Muscle of leg (tissue), 3 donors: ENCODE measurements at regions not wholly inside any gene's neighbourhood (a gene's known extent, or its start where the extent isn't known, plus 50 kb on each side); places are given as distances from the start of the nearest gene placed in this dataset.

Source experiments
- DNase-seq: peaks from one replicate; pipeline ENCODE4 v3.0.0; 2013
- H3K27ac ChIP-seq: one replicate; pipeline ENCODE4 v1.5.1; 2013; ENCODE audit warnings: mild to moderate bottlenecking, low read length, control low read depth
- H3K27me3 ChIP-seq: one replicate; pipeline ENCODE4 v1.6.1; 2013; ENCODE audit warnings: low read length; ENCODE audit not compliant: control insufficient read depth, insufficient read depth
- H3K36me3 ChIP-seq: one replicate; pipeline ENCODE4 v1.6.1; 2013; ENCODE audit warnings: low read length; ENCODE audit not compliant: control insufficient read depth, insufficient read depth
- H3K4me1 ChIP-seq: one replicate; pipeline ENCODE4 v1.6.1; 2013; ENCODE audit warnings: low read length; ENCODE audit not compliant: control insufficient read depth, insufficient read depth
- H3K4me3 ChIP-seq: one replicate; pipeline ENCODE4 v1.5.1; 2013; ENCODE audit warnings: low read length, control low read depth
- H3K9me3 ChIP-seq: replicated peaks from 2 replicates; pipeline ENCODE4 v1.6.1; 2013; ENCODE audit warnings: low read depth, low read length; ENCODE audit not compliant: control insufficient read depth
- WGBS: methylation state at CpG from one replicate; pipeline ENCODE4 v1.1.5; 2013; ENCODE audit warnings: missing lambda C conversion rate; ENCODE audit not compliant: insufficient coverage; 5-methylcytosine and 5-hydroxymethylcytosine counted together

GRCh38 chr1:198809247-198809646 is 170.4 kb downstream of the PTPRC start:
- Histone ChIP-seq H3K4me3 (no peak overlapping the region), H3K27ac (no peak overlapping the region), H3K27me3 (no peaks in the 10 kb centered on the region), H3K9me3 (peaks cover 4% of the 10 kb centered on the region), H3K4me1 (no peaks in the 10 kb centered on the region), H3K36me3 (peaks cover 2% of the 10 kb centered on the region)
- no CpG with 5 or more reads among the region's 1 CpG for WGBS
- peak; percentile 40 for DNase-seq

- Histone ChIP-seq H3K4me3 (no peak overlapping the region), H3K9me3 (peaks cover 8% of the 10 kb centered on the region), H3K4me1 (no peaks in the 10 kb centered on the region), H3K27me3 (no peaks in the 10 kb centered on the region), H3K36me3 (peaks cover 2% of the 10 kb centered on the region), H3K27ac (no peak overlapping the region)
- 18% methylated on average over 3 of the region's 3 CpGs for WGBS
- no peak for DNase-seq
Observed at GRCh38 chr1:198811449-198811848, 172.6 kb downstream of the PTPRC start.

- Histone ChIP-seq H3K9me3 (no peaks in the 10 kb centered on the region), H3K4me1 (no peaks in the 10 kb centered on the region), H3K4me3 (no peak overlapping the region), H3K36me3 (peaks cover 2% of the 10 kb centered on the region), H3K27ac (no peak overlapping the region), H3K27me3 (no peaks in the 10 kb centered on the region)
- WGBS = no CpG with 5 or more reads among the region's 1 CpG
- DNase-seq = no peak
Observed at GRCh38 chr1:198823626-198824025, 184.8 kb downstream of the PTPRC start.

- Histone ChIP-seq H3K27ac (no peak overlapping the region), H3K4me1 (no peaks in the 10 kb centered on the region), H3K27me3 (no peaks in the 10 kb centered on the region), H3K9me3 (no peaks in the 10 kb centered on the region), H3K36me3 (peaks cover 2% of the 10 kb centered on the region), H3K4me3 (no peak overlapping the region)
- no CpG with 5 or more reads among the region's 1 CpG for WGBS
- DNase-seq = no peak
Observed at GRCh38 chr1:198825254-198825653, 186.4 kb downstream of the PTPRC start.

GRCh38 chr1:198829356-198829755 is 190.5 kb downstream of the PTPRC start:
- Histone ChIP-seq H3K9me3 (no peaks in the 10 kb centered on the region), H3K27me3 (no peaks in the 10 kb centered on the region), H3K36me3 (peaks cover 6% of the 10 kb centered on the region), H3K27ac (no peak overlapping the region), H3K4me3 (no peak overlapping the region), H3K4me1 (no peaks in the 10 kb centered on the region)
- DNase-seq = no peak
- WGBS = 82% methylated on average over 2 of the region's 2 CpGs

- no peaks in the 10 kb centered on the region for H3K9me3 ChIP-seq
- WGBS = no CpG with 5 or more reads among the region's 1 CpG
- H3K27ac ChIP-seq = no peak overlapping the region
- H3K4me1 ChIP-seq = no peaks in the 10 kb centered on the region
- no peak overlapping the region for H3K4me3 ChIP-seq
- H3K27me3 ChIP-seq = no peaks in the 10 kb centered on the region
- DNase-seq = no peak
- H3K36me3 ChIP-seq = peaks cover 6% of the 10 kb centered on the region
Observed at GRCh38 chr1:198829944-198830343, 191.1 kb downstream of the PTPRC start.

- peaks cover 6% of the 10 kb centered on the region for H3K36me3 ChIP-seq
- no peak overlapping the region for H3K27ac ChIP-seq
- no peak for DNase-seq
- 100% methylated on average over 6 of the region's 6 CpGs for WGBS
- no peaks in the 10 kb centered on the region for H3K9me3 ChIP-seq
- H3K4me3 ChIP-seq = no peak overlapping the region
- no peaks in the 10 kb centered on the region for H3K27me3 ChIP-seq
- H3K4me1 ChIP-seq = no peaks in the 10 kb centered on the region
Observed at GRCh38 chr1:198830412-198830811, 191.6 kb downstream of the PTPRC start.

GRCh38 chr1:198833706-198834503 is 195.1 kb downstream of the PTPRC start:
- Histone ChIP-seq H3K27me3 (no peaks in the 10 kb centered on the region), H3K9me3 (no peaks in the 10 kb centered on the region), H3K27ac (no peak overlapping the region), H3K4me3 (no peak overlapping the region), H3K36me3 (peaks cover 4% of the 10 kb centered on the region), H3K4me1 (no peaks in the 10 kb centered on the region)
- no CpG with 5 or more reads among the region's 6 CpGs for WGBS
- no peak for DNase-seq

- H3K4me3 ChIP-seq = no peak overlapping the region
- H3K27me3 ChIP-seq = no peaks in the 10 kb centered on the region
- no peak overlapping the region for H3K27ac ChIP-seq
- 71% methylated on average over 5 of the region's 6 CpGs for WGBS
- H3K4me1 ChIP-seq = no peaks in the 10 kb centered on the region
- DNase-seq = no peak
- no peaks in the 10 kb centered on the region for H3K36me3 ChIP-seq
- H3K9me3 ChIP-seq = no peaks in the 10 kb centered on the region
Observed at GRCh38 chr1:198837278-198838021, 198.6 kb downstream of the PTPRC start.

GRCh38 chr1:198838022-198838342 is 199.1 kb downstream of the PTPRC start:
- no peak for DNase-seq
- Histone ChIP-seq H3K27ac (no peak overlapping the region), H3K27me3 (no peaks in the 10 kb centered on the region), H3K4me3 (no peak overlapping the region), H3K36me3 (no peaks in the 10 kb centered on the region), H3K9me3 (no peaks in the 10 kb centered on the region), H3K4me1 (no peaks in the 10 kb centered on the region)
- WGBS = no CpG with 5 or more reads among the region's 2 CpGs
